ENCODE measurements at regions not wholly inside any gene's neighbourhood (a gene's known extent, or its start where the extent isn't known, plus 50 kb on each side); places are given as distances from the start of the nearest gene placed in this dataset.

DNA sequence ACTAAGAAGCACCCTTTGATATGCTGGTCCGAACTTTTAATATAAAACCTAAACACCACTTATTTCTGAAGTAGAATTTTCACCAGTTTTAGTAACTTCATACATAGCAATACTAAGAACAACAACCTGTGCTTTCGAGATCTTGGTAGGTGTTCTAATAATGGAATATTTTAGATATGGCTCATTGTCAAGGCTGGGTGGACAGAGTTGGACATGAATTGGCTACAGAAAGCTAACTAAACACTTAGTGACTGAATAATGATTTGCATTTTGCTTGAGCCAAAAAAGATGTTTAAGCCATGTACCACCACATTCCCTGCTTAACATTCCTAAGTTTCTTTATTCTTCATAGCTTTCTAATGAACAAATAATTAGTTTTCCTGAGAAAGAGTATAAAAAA lies 344.3 kb upstream of the SGCG start:
- TF ChIP-seq EZH2 (IDR thresholded peaks at IDR 0.05; ENCODE audit: insufficient read depth, low read length) (no peak), CTCF (IDR thresholded peaks at IDR 0.05; ENCODE audit: insufficient read depth, low read depth, low read length) (no peak)
